GM23248 (cell line): ENCODE measurements at regions not wholly inside any gene's neighbourhood (a gene's known extent, or its start where the extent isn't known, plus 50 kb on each side); places are given as distances from the start of the nearest gene placed in this dataset.

Experiments
- EZH2 ChIP-seq: fragments of 200-600 bp; sonication (generic); IDR thresholded peaks from 2 replicates; pipeline ENCODE4 v1.6.1; 2018; ENCODE audit warnings: antibody characterized with exemption, mild to moderate bottlenecking; ENCODE audit not compliant: insufficient read depth, poor library complexity, severe bottlenecking
- EZH2phosphoT487 ChIP-seq: fragments of 200-600 bp; sonication (generic); IDR thresholded peaks from 2 replicates; pipeline ENCODE4 v1.6.1; 2018; ENCODE audit warnings: antibody characterized with exemption, moderate library complexity, mild to moderate bottlenecking, low read depth; ENCODE audit not compliant: insufficient read depth

GRCh38 chr13:111402441-111402840 is 82.0 kb downstream of the TEX29 start:
- TF ChIP-seq EZH2phosphoT487 (no peak), EZH2 (no peak)
